ENCODE measurements at regions not wholly inside any gene's neighbourhood (a gene's known extent, or its start where the extent isn't known, plus 50 kb on each side); places are given as distances from the start of the nearest gene placed in this dataset.

DNA sequence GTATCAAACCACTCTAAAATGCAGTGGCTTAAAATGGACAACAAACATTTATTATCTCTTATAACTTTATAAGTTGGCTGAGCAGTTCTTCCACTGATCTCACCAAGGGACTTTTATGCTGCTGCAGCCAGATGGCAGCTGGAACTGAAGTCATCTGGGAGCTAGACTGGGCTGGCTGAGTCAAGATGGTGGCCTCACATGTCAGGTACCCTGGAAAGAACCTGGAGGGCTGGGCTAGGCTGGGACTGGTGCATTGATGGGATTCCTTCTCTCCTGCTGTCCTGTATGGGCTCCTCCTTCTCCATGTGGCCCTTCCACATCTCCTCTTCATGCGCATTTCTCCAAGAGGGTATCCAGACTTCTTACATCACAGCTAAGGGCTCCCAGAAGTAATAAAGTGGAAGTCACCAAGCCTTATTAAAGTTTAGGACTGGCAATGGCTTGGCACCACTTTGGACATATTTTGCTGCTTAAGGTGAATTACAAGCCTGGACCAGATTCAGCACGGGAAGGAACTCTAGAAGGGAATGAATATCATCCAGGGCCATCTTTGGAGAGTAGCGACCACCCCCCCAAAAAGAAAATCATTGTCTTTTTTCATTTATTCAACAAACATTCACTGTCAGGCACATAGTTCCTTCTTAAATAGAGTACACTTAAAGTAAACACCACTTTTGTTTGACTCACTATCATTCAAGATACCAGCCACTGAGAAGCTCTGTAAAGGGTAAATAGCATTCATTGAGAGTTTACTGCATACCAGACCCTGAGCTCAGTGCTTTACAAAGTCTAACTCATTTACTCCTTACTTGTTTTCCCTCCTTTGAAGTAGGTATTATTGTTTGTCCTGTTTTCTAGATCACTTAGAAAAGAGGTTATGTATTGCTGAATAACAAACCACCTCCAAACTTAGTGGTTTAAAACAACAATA, 138.0 kb downstream of the ZFP36L2 start:
- no peak for DNase-seq

DNA sequence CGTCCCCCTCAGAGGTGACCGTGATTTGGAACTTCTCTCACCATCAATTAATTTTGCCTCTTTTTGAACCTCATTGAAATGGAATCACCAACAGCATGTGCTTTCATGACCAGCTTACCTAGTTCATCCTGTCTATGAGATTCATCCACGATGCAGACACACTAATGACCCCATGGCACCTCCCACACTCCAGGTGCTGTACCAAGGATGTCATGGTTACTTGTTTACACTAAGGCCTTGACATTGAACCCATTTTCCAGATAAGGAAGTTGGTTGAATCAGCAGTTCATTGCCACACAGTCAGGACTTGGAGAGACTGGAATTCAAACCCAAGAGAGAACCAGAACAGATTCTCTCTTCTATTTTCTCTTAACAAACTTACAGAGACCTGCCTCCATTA, 139.0 kb downstream of the ZFP36L2 start:
- no peak for DNase-seq

DNA sequence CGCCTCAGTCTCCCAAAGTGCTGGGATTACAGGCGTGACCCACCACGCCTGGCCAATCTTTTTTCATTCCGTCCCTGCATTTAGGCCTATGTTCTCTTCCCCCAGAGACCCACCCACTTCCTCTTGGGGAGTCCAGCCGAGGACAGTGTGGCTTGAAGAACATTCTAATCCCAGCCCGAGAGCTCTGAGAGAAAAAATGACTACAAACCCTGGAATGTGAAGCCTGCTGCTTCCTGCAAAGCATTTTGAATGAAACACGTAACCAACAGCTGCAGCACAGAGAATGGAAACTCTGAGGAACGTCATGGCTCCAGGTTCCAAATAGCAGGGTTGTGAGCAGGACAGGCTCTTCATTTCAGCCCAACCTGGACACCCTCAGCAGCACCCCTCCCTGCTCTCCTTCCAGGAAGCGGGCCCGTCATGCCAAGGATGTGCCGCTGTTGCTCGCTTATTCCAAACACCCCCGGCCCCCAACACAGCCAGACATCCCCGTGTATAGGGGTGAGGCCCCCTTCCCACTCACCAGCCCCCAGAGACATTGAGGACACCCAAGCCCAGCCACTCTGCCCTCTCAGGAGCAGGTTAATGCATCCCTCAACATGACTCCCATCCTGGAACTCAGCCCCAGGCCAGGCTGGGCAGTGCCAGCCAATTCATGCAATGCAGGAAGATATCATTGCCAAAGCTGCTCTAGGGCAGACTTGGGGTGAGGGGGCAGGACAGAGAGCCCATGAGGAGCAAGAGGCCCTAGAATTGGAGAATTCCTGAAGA, 139.8 kb downstream of the ZFP36L2 start:
- DNase-seq: peak in 1 of 56 donors; percentile 26

DNA sequence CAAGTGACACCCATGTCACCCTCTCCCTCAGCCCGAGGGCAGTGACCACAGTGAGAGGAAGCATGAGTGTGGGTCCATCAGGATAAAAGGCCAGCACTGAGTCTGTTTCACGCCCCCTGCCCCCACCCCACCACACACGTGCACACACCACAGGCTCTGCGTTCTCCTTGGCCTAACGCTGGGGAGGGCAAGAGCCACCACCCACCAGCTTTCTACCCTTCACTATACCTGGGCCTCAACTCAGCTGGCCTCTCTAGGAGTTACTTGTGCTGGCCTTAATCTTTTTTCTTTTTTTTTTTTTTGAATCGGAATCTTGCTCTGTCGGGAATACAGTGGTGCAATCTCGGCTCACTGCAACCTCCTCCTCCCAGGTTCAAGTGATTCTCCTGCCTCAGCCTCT, 140.5 kb downstream of the ZFP36L2 start:
- no peak for DNase-seq

DNA sequence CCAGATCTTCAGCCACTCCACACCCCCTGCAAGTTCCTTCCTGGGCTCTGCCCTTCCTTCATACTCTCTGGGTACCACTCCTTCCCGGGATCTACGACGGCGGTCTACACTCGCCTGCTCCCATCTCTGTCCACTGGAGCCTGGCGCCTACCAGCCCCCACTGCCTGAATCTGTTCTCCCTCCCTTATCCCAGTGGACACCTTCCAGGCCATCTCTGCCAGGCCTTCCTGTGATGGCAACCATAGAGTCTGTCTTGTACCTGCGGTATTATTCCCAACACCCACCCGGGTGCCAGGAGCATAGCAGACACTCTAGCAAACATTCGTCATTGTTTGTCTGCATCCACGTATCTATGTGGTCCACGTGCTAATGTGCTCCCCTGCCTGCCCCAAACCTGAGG, 140.9 kb downstream of the ZFP36L2 start:
- no peak for DNase-seq

DNA sequence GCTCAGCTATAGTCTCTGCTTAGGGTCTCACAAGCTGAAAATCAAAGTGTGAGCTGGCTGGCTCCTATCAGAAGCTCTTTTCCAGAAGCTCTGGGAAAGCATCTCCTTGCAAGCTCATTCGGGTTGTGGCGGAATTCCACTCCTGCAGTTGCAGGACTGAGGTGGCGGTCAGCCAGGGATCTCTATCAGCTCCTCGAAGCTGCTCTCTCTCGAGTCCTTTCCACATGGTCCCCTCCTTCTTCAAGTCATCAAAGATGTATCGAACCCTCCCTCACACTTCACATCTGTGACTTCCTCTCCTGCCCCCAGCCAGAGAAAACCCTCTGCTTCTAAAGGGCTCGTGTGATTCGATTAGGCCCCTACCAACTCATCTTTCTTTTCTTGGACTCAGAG, 141.7 kb downstream of the ZFP36L2 start:
- DNase-seq: peak in 1 of 56 donors; percentile 30

DNA sequence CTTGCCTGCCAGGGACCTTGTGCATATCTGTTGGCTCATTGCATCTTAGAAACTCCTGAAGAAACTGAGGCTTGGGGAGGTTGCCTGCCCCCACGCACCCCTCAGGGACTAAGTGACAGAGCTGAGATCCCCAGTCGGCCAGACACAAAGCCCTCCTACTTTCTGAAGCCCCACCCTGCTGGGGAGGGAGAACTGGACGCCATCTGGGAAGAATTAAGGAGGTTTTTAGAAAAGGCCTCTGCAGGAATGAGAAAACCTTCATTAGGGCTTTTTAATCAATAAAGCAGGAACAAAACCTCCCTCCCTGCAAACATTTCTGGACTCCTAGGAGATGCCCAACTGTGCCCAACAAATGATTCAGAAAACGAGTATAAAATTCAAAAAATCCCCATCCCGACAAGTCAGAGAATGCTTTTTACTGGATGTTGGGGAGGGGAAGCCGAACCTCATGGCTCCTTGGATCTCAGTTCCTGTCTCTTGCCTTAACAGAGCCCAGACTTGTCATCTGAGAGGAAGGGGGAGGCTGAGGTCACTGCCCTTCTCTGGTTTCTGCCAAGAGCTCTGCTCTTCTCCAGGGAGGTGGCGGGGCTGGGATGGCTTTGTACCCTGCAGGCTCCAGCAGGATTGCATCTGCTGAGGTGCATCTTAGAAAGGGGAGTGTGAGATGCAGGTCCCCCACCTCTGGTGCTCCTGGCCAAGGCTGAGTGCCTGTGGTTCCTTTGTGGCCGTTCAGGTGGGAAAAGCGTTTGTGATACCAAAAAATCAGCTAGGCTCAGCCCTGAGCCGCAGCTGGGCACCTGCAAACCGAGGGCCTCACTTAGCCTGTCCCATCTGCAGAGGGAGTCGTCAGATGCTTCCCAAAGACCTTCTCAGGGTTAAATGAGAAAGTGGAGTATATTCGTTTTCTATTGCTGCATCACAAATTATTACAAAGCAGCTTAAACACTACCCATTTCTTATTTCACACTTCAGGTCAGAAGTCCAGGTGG, 142.4 kb downstream of the ZFP36L2 start:
- DNase-seq: peak in 38 of 56 donors; percentile 22 to 78 (median 52)

DNA sequence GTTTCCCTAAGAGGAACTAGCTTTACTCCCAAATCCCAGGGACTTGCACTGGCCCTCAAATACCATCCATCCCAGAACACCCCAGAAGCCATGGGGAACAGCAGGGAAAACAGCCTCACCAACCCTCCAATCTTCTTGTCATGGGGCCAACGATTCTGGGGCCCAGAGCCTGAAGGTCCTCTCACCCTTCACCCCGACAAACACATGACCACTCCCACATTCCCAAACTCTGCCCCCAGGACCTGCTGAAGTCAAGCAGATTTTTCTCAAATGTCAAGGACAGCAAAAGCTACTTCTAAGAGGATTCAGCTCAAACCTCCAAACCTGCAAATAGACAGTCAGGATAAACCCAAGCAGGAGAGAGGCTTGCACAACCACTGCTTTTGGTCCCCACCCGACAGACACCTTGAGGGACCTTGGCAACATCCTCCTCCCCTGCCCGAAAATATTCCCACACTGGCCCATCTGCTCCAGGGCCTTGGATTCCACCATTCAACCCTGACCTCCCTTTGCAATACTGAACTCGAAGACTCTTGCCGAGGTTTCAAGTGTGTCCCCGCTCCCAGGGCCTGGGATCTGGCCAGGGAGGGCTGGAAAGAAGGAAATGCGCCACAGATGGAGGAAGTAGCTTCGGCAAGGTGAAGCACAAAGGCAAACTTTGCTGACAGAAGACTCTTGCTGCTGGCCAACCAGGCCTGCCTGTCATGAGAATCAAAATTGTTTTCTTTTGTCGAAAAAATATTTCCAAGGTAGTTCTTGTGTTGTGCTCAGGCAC, 143.3 kb downstream of the ZFP36L2 start:
- peak in 1 of 56 donors; percentile 30 for DNase-seq

DNA sequence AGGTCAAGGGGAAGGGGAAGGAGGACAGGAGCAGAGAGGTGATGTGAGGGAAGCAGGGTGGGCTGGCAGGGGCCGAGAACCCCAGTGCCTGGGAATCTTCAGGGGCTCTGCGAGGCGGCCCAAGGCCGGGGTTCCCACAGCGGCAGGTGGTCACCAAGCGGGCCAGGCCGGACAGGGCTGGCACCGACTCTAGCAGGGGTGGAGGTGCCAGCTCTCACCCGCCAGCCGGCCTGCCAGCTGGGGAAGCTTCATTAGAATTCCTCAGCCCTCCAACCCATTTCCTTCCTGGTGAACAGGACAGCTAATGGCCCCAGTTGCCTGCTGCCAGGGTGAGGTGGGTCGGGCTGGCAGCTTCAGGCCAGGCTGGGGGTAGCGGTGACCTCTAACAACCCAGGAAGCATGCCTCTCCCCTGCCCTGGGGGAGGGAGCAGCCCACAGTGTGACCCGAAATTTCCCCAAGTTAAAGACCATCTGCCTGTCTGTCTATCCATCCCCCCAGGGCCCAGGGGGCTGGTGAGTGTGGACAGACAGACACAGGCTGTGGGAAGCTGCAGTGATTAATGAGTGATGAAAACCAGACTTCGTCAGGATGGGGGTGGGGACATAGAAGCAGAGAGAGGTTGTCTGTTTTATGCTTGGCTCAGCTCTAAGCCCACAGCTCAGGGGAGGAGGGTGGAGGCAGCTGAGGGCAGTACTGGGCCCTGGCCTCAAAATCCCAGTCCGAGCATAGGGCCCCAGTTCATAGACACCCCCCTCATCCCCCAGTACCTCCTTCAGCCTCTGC, 144.1 kb downstream of the ZFP36L2 start:
- DNase-seq: peak in 24 of 56 donors; percentile 19 to 75 (median 51)

DNA sequence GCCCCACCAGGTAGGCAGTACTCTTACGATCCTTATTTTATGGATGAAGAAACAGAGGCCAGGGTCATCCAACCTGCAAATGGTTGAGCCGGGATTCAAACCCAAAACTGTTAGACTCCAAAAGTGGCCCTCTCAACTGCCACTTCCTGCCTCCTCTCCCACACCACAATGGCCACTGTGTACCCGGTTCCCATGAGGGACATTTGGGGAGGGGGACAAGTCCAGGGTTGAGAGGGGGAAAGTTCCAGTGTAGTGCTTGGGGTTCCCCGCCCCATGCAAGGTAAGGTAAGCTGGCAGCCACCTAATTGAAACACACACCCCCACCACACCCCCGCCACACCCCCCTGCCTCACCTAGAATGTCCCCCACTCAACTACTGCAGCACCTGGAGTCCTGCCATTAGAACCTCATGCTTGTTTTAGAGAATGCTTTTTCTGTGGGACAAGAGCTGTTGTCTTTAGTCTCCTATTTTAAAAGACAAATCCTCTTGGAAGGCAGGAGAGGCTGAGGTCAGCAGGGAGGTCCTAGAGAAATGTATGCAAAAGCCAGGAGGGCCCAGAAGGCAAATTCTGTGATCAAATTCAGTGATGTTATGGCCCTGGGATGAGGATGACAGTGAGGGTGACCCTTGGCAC, 145.2 kb downstream of the ZFP36L2 start:
- DNase-seq: no peak

DNA sequence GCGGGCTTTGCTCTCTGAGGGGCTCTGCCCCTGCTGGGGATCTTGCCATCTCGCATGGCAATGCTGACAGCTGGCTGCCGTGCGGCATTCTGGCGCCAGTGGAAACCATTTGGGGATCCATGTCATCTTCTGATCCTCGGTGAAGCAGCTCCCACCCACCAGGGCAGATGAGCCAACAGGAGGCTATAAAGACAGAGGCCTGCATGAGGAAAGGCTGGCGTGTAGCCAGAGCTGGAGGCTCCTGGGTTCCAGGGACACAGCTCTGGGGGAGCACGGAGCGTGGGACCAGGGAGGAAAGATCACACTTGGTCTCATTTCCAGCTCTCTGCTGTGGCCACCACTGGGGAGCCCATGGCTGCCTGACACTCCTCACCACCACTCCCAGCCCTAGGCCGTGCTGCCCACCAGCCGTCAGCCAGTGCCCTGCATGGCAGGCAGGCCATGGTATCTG, 145.8 kb downstream of the ZFP36L2 start:
- no peak for DNase-seq

DNA sequence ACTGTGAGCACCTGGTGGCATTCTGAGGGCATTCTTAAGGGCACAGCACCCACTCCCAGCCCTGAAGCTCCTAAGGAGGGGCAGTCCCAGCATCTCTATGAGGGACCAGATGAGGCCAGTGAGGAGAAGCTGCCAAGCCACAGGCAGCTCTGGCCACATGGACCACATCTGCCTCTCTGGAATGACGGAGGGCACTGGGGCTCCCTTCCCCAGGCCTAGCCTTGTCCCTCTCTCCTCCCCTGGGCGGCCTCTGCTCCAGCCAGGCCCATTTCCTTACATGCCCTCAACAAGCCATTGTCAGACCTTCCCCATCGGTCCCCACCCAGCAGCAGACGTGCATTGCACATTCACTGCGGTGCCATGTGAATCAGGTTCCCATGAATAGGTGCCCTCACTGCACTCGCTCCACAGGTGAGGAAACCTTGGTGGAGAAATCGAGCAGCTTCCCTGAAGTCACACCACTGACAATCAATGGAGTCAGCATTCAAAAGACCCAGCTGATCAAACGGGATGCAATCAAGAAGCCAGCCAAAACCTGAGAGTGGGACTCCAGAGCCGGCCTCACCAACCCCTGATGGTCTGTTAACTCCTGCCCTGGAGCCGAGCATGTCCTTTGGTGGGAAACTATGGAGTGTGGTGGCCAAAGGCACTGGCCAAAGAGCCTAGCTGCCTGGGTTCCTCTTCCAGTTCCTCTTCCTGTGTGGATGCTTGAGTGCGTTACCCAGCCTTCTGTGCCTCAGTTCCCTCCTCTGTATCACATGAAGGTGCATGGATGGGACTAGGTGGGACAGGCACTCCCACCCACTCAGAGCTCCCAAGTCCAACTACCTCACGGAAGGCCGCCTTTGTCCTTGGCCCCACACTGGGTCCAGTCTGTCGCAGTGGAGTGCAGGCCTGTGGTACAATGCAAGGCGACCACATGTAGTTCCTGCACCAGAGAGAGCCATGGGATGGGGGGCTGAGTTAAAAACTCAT, 147.3 kb downstream of the ZFP36L2 start:
- no peak for DNase-seq

DNA sequence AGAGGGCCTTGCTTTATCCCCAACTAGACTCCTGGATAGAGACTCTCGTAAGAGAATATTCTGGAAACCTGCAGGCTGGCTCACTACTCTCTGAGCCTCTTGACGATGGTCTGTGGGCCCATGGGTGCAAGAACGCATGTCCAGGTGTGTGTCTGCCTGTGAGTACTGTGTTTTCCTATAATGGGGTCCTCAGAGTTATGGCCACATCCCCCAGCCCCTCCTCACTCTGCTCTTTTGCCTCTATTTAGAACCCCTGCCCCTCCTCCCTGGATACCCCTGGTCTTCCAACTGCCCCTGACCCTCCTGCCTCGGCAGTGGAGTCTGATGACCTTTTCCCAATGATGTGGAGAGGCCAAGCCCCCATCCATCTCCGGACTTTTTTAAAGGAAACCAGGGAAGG, 148.1 kb downstream of the ZFP36L2 start:
- DNase-seq: no peak

DNA sequence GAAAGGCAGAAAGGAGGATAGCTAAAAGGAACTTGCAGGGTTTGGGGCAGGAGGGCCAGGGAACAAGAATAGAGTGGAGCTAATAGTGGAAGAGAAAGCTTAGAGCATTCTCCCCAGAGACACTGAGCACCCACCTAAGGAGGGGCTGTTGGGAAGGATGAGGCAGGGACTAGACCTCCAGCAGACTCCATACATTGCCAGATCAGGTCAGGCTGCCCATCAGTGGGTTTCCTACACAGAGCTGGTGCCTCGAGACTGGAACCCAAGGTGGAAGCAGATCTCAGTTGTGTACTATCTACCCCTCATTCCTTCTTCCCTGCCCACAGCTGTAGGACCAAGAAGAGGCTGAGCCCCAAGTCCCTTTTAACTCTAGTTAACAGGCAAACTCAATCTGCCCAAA, 148.5 kb downstream of the ZFP36L2 start:
- no peak for DNase-seq

DNA sequence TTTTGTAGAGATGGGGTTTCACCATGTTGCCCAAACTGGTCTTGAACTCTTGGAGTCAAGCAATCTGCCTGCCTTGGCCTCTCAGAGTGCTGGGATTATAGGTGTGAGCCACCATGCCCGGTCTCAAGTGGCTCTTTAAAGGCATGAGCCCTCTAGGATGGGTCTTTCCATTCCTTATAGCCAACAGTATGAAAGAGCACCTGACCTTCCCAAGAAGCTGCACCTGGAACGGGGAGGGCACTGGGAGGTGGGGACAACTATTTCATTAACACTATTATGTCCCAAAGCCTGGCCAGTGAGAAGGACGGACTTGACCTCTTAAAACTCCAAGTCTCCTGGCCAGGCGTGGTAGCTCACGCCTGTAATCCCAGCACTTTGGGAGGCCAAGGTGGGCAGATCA, 149.7 kb downstream of the ZFP36L2 start:
- no peak for DNase-seq

DNA sequence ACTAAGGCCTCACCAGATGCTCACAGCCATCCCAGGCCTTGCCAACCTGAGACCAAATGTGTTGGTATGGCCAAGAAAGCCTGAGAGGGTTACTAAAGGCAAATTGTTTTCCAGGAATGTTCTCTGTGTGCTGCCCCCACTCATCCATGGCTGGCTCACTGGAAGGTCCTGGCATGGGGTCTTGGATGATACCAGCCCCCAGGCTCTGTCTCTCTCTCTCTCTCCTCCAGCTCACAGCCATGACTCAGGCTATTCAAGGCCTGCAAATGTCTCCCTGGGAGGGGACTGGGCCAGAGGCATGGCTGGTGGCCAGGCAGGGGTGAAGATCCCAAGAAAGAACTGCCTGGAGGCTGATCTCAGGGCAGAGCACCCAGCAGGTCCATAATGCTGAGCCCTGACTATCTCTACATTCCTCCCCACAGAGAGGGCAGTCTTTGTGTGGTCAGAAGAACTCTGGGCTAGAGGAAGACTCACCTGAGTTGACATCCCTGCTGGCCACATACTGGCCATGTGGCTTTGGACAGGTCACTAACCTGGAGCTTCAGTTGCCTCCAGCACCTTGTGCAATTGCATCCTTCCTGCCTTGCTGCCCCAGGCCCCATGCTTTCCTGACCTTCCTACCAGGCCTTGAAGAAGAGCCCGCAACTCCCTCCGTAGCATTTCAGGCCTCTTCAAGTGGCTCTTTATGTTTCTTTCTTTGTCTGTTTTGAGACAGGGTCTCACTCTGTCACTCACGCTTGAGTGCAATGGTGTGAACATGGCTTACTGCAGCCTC, 150.4 kb downstream of the ZFP36L2 start:
- DNase-seq: peak in 2 of 56 donors; percentile 30 to 31

DNA sequence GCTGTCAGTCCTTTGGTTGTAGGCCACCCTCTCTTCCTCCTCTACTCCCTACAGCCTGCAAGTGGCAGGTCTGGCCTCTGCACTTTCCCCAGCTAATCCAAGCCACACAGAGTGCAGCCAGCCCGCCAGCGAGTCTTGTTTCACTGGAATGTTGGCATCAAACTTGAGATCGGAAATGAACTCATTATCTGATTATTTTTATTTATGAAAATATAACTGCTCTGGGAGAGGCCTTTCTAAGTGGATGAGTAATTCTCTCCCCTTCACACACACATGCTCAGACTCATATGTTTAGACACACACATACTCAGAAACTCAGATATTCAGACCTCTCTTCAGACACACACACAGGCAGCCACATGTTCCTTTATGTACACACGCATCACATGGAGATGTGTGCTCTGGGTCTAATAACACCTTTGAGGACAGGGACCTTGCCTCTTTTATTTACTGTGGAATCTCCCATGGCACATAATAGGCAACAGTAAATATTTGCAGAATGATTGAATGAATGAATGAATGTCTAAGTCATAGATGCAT, 151.3 kb downstream of the ZFP36L2 start:
- no peak for DNase-seq

Measured in nucleus accumbens (tissue), 56 donors.